Activated T-cell treated with anti-CD3 and anti-CD28 coated beads, Interleukin-2, amount 50 U/mL, for 24 hours (primary cell): ENCODE measurements at regions not wholly inside any gene's neighbourhood (a gene's known extent, or its start where the extent isn't known, plus 50 kb on each side); places are given as distances from the start of the nearest gene placed in this dataset.
A peak's percentile ranks its signal among the peaks of the same experiment; 100 is the strongest.
"Not testable (repeated sequence)": the region's sequence is repeated elsewhere in the genome, so short reads cannot be mapped to it uniquely, and the experiment has no call there.

Experiments used
- DNase-seq: peaks from one replicate; pipeline ENCODE4 v3.0.0-alpha.2; 2020
- H3K27ac Mint-ChIP-seq: 2 replicates; pipeline ENCODE4 v1.8.0; 2020; ENCODE audit warnings: mild to moderate bottlenecking, mixed read lengths
- H3K27me3 Mint-ChIP-seq: 2 replicates; pipeline ENCODE4 v1.8.0; 2020; ENCODE audit warnings: mixed read lengths
- H3K36me3 Mint-ChIP-seq: 2 replicates; pipeline ENCODE4 v1.8.0; 2020; ENCODE audit warnings: low read depth, mixed read lengths
- H3K4me1 Mint-ChIP-seq: 2 replicates; pipeline ENCODE4 v1.8.0; 2020; ENCODE audit warnings: low read depth, mixed read lengths
- H3K4me3 Mint-ChIP-seq: 2 replicates; pipeline ENCODE4 v1.8.0; 2020; ENCODE audit warnings: mild to moderate bottlenecking, moderate library complexity, mixed read lengths
- H3K9me3 Mint-ChIP-seq: 2 replicates; pipeline ENCODE4 v1.8.0; 2020; ENCODE audit warnings: mixed read lengths

- DNase-seq, H3K27ac Mint-ChIP-seq, H3K36me3 Mint-ChIP-seq, H3K27me3 Mint-ChIP-seq, H3K9me3 Mint-ChIP-seq, H3K4me3 Mint-ChIP-seq, H3K4me1 Mint-ChIP-seq: not testable (repeated sequence)
Measured at GRCh38 chr1:185383805-185384204, 66.8 kb upstream of the IVNS1ABP start.

- Mint-ChIP-seq H3K9me3 (peaks cover 5% of the 10 kb centered on the region), H3K4me1 (peaks cover 12% of the 10 kb centered on the region), H3K4me3 (no peak overlapping the region), H3K36me3 (no peaks in the 10 kb centered on the region), H3K27me3 (no peaks in the 10 kb centered on the region), H3K27ac (no peak overlapping the region)
- DNase-seq: no peak
Measured at GRCh38 chr1:185377831-185378230, 60.8 kb upstream of the IVNS1ABP start.

- Mint-ChIP-seq H3K4me3 (no peak overlapping the region), H3K36me3 (no peaks in the 10 kb centered on the region), H3K9me3 (peaks cover 5% of the 10 kb centered on the region), H3K27ac (no peak overlapping the region), H3K27me3 (no peaks in the 10 kb centered on the region), H3K4me1 (peaks cover 12% of the 10 kb centered on the region)
- no peak for DNase-seq
Measured at GRCh38 chr1:185376840-185377635, 60.0 kb upstream of the IVNS1ABP start.

GRCh38 chr1:185376288-185376687, 59.2 kb upstream of the IVNS1ABP start:
- Mint-ChIP-seq H3K36me3 (no peaks in the 10 kb centered on the region), H3K27ac (no peak overlapping the region), H3K27me3 (no peaks in the 10 kb centered on the region), H3K9me3 (no peaks in the 10 kb centered on the region), H3K4me3 (no peak overlapping the region), H3K4me1 (peaks cover 12% of the 10 kb centered on the region)
- DNase-seq: no peak

GRCh38 chr1:185375583-185375982, 58.5 kb upstream of the IVNS1ABP start:
- Mint-ChIP-seq H3K9me3 (no peaks in the 10 kb centered on the region), H3K4me3 (no peak overlapping the region), H3K27me3 (no peaks in the 10 kb centered on the region), H3K36me3 (no peaks in the 10 kb centered on the region), H3K27ac (no peak overlapping the region), H3K4me1 (peaks cover 12% of the 10 kb centered on the region)
- no peak for DNase-seq

- Mint-ChIP-seq H3K36me3 (no peaks in the 10 kb centered on the region), H3K4me3 (no peak overlapping the region), H3K4me1 (peaks cover 12% of the 10 kb centered on the region), H3K27me3 (no peaks in the 10 kb centered on the region), H3K27ac (peak overlapping the region; percentile 8), H3K9me3 (no peaks in the 10 kb centered on the region)
- DNase-seq: no peak
Measured at GRCh38 chr1:185373813-185374529, 56.9 kb upstream of the IVNS1ABP start.

GRCh38 chr1:185369786-185370185, 52.7 kb upstream of the IVNS1ABP start:
- H3K27me3 Mint-ChIP-seq: no peaks in the 10 kb centered on the region
- DNase-seq: no peak
- H3K4me3 Mint-ChIP-seq: no peak overlapping the region
- H3K36me3 Mint-ChIP-seq: no peaks in the 10 kb centered on the region
- no peaks in the 10 kb centered on the region for H3K9me3 Mint-ChIP-seq
- no peak overlapping the region for H3K27ac Mint-ChIP-seq
- peaks cover 12% of the 10 kb centered on the region for H3K4me1 Mint-ChIP-seq

- DNase-seq: no peak
- no peak overlapping the region for H3K4me3 Mint-ChIP-seq
- H3K36me3 Mint-ChIP-seq: no peaks in the 10 kb centered on the region
- peaks cover 9% of the 10 kb centered on the region for H3K4me1 Mint-ChIP-seq
- H3K27ac Mint-ChIP-seq: no peak overlapping the region
- H3K9me3 Mint-ChIP-seq: no peaks in the 10 kb centered on the region
- H3K27me3 Mint-ChIP-seq: no peaks in the 10 kb centered on the region
Measured at GRCh38 chr1:185368913-185369491, 52.0 kb upstream of the IVNS1ABP start.

GRCh38 chr1:185368313-185368855, 51.3 kb upstream of the IVNS1ABP start:
- H3K27me3 Mint-ChIP-seq: no peaks in the 10 kb centered on the region
- H3K27ac Mint-ChIP-seq: no peak overlapping the region
- no peaks in the 10 kb centered on the region for H3K9me3 Mint-ChIP-seq
- no peak overlapping the region for H3K4me3 Mint-ChIP-seq
- peaks cover 4% of the 10 kb centered on the region for H3K4me1 Mint-ChIP-seq
- no peaks in the 10 kb centered on the region for H3K36me3 Mint-ChIP-seq
- DNase-seq: no peak

GRCh38 chr1:185367218-185367617, 50.2 kb upstream of the IVNS1ABP start:
- H3K27me3 Mint-ChIP-seq: no peaks in the 10 kb centered on the region
- H3K27ac Mint-ChIP-seq: no peak overlapping the region
- H3K36me3 Mint-ChIP-seq: no peaks in the 10 kb centered on the region
- H3K4me3 Mint-ChIP-seq: no peak overlapping the region
- peaks cover 6% of the 10 kb centered on the region for H3K9me3 Mint-ChIP-seq
- no peak for DNase-seq
- H3K4me1 Mint-ChIP-seq: no peaks in the 10 kb centered on the region
